K562 (cell line): ENCODE measurements at regions not wholly inside any gene's neighbourhood (a gene's known extent, or its start where the extent isn't known, plus 50 kb on each side); places are given as distances from the start of the nearest gene placed in this dataset.

Source experiments
- CBFB ChIP-seq: sonication (generic); formaldehyde crosslinking; IDR thresholded peaks from 2 replicates; pipeline ENCODE4 v1.4.0; 2020; ENCODE audit warnings: mild to moderate bottlenecking, missing genetic modification reagents
- GATAD2B ChIP-seq: fragments of 450-650 bp; IDR thresholded peaks from 2 replicates; pipeline ENCODE4 v1.6.1; 2017; ENCODE audit warnings: mild to moderate bottlenecking, borderline replicate concordance
- KLF16 ChIP-seq: IDR thresholded peaks from 2 replicates; pipeline ENCODE4 v1.6.1; 2016; ENCODE audit warnings: antibody characterized with exemption
- MAFF ChIP-seq: IDR thresholded peaks from 2 replicates; pipeline ENCODE4 v1.6.1; 2012; ENCODE audit warnings: low read length, improper control_type of control experiment
- MIER1 ChIP-seq: fragments of 450-650 bp; IDR thresholded peaks from 2 replicates; pipeline ENCODE4 v1.6.1; 2016; ENCODE audit warnings: antibody characterized with exemption, mild to moderate bottlenecking, low read depth
- NR2C2 ChIP-seq, 2 experiments: fragments of 200-800 bp in 1 of 2; sonication (Bioruptor generic) in 1 of 2; sonication (generic) in 1 of 2; formaldehyde crosslinking in 1 of 2; IDR thresholded peaks; 2 replicates each; pipeline versions ENCODE4 v1.6.1 to v1.8.0; 2016 to 2022; ENCODE audit warnings: mild to moderate bottlenecking in 1 of 2, missing compliant biosample characterization in 1 of 2, missing genetic modification characterization in 1 of 2, missing genetic modification reagents in 1 of 2
- SPI1 ChIP-seq: IDR thresholded peaks from 2 replicates; pipeline ENCODE4 v1.6.1; 2011; ENCODE audit warnings: low read depth, low read length, control low read depth, borderline replicate concordance
- TCF7 ChIP-seq: sonication (generic); IDR thresholded peaks from 2 replicates; pipeline ENCODE4 v1.6.1; 2016; ENCODE audit warnings: antibody characterized with exemption, borderline replicate concordance
- TF ChIP-seq, protein P1 (sequence below), 3 experiments: IDR thresholded peaks in 2 of 3; conservative IDR thresholded peaks in 1 of 3; 2 replicates each; pipeline ENCODE4 v1.5.1; 2011 to 2012; ENCODE audit warnings: low read length in 3 of 3, mild to moderate bottlenecking in 3 of 3, control low read depth in 2 of 3, improper control_type of control experiment in 1 of 3, inconsistent platforms in 1 of 3, low read depth in 1 of 3, mixed read lengths in 1 of 3, moderate library complexity in 1 of 3; ENCODE audit not compliant: insufficient read depth in 2 of 3
- TF ChIP-seq, protein P2 (sequence below): IDR thresholded peaks from 3 replicates; pipeline ENCODE4 v1.6.1; 2011; ENCODE audit warnings: borderline replicate concordance, mild to moderate bottlenecking; ENCODE audit not compliant: insufficient read length, insufficient read depth
- TF ChIP-seq, protein P3 (sequence below): fragments of 450-650 bp; formaldehyde crosslinking; IDR thresholded peaks from 2 replicates; pipeline ENCODE4 v1.4.0; 2022; ENCODE audit warnings: missing genetic modification characterization
- TF ChIP-seq, protein P4 (sequence below): sonication (generic); formaldehyde crosslinking; IDR thresholded peaks from 2 replicates; pipeline ENCODE4 v1.9.0; 2022; ENCODE audit warnings: mild to moderate bottlenecking, missing genetic modification reagents
- TF ChIP-seq, protein P5 (sequence below): fragments of 250-450 bp; sonication (Bioruptor Pico); IDR thresholded peaks from 2 replicates; pipeline ENCODE4 v1.5.1; 2021; ENCODE audit warnings: mild to moderate bottlenecking

DNA sequence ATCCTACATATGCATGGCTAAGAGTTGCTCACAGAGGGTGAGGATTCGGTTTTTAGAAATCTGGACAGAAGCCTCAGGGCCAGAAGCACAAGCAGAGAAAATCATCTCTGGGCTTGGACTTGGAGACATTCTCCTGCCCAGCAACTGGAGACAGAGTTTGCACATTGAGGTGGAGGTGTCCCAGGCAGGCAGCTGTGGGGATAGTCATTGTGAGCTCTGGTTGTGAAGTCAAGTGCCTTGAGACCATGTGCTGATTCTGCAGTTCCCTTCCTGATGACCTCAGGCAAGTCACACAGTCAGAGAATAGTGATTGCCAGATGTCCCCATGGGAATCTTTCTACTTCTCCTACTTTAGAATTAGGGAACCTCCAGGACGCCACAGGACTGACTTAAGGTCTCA is 108.4 kb upstream of the LDAH start:
- TF ChIP-seq KLF16 = no peak
- TF ChIP-seq GATAD2B = no peak
- TF ChIP-seq SPI1 = no peak
- no peak for TF ChIP-seq MIER1
- TF ChIP-seq, protein P1, sequence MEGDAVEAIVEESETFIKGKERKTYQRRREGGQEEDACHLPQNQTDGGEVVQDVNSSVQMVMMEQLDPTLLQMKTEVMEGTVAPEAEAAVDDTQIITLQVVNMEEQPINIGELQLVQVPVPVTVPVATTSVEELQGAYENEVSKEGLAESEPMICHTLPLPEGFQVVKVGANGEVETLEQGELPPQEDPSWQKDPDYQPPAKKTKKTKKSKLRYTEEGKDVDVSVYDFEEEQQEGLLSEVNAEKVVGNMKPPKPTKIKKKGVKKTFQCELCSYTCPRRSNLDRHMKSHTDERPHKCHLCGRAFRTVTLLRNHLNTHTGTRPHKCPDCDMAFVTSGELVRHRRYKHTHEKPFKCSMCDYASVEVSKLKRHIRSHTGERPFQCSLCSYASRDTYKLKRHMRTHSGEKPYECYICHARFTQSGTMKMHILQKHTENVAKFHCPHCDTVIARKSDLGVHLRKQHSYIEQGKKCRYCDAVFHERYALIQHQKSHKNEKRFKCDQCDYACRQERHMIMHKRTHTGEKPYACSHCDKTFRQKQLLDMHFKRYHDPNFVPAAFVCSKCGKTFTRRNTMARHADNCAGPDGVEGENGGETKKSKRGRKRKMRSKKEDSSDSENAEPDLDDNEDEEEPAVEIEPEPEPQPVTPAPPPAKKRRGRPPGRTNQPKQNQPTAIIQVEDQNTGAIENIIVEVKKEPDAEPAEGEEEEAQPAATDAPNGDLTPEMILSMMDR (IDR thresholded peaks at IDR 0.05 in 2 of 3, conservative IDR thresholded peaks at IDR 0.05 in 1 of 3; ENCODE audit: insufficient read depth in 2 of 3, low read depth in 1 of 3, low read length in 3 of 3) = no peak
- TF ChIP-seq, protein P2, sequence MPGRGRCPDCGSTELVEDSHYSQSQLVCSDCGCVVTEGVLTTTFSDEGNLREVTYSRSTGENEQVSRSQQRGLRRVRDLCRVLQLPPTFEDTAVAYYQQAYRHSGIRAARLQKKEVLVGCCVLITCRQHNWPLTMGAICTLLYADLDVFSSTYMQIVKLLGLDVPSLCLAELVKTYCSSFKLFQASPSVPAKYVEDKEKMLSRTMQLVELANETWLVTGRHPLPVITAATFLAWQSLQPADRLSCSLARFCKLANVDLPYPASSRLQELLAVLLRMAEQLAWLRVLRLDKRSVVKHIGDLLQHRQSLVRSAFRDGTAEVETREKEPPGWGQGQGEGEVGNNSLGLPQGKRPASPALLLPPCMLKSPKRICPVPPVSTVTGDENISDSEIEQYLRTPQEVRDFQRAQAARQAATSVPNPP = no peak
- no peak for TF ChIP-seq NR2C2 (CRISPR knock-in tag; IDR thresholded peaks at IDR 0.05)
- TF ChIP-seq NR2C2 (tag; IDR thresholded peaks at IDR 0.05) = no peak
- no peak for TF ChIP-seq TCF7
- TF ChIP-seq, protein P3, sequence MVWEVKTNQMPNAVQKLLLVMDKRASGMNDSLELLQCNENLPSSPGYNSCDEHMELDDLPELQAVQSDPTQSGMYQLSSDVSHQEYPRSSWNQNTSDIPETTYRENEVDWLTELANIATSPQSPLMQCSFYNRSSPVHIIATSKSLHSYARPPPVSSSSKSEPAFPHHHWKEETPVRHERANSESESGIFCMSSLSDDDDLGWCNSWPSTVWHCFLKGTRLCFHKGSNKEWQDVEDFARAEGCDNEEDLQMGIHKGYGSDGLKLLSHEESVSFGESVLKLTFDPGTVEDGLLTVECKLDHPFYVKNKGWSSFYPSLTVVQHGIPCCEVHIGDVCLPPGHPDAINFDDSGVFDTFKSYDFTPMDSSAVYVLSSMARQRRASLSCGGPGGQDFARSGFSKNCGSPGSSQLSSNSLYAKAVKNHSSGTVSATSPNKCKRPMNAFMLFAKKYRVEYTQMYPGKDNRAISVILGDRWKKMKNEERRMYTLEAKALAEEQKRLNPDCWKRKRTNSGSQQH (CRISPR knock-in tag) = no peak
- TF ChIP-seq, protein P4, sequence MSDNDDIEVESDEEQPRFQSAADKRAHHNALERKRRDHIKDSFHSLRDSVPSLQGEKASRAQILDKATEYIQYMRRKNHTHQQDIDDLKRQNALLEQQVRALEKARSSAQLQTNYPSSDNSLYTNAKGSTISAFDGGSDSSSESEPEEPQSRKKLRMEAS (CRISPR knock-in tag) = no peak
- no peak for TF ChIP-seq CBFB (CRISPR knock-in tag)
- TF ChIP-seq MAFF = no peak
- TF ChIP-seq, protein P5, sequence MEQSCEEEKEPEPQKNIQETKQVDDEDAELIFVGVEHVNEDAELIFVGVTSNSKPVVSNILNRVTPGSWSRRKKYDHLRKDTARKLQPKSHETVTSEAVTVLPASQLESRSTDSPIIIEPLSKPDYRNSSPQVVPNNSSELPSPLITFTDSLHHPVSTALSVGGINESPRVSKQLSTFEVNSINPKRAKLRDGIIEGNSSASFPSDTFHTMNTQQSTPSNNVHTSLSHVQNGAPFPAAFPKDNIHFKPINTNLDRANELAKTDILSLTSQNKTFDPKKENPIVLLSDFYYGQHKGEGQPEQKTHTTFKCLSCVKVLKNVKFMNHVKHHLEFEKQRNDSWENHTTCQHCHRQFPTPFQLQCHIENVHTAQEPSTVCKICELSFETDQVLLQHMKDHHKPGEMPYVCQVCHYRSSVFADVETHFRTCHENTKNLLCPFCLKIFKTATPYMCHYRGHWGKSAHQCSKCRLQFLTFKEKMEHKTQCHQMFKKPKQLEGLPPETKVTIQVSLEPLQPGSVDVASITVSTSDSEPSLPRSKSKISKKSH (CRISPR knock-in tag) = no peak
